Lower leg skin (tissue), 3 donors: ENCODE measurements at regions not wholly inside any gene's neighbourhood (a gene's known extent, or its start where the extent isn't known, plus 50 kb on each side); places are given as distances from the start of the nearest gene placed in this dataset.

Source experiments
- POLR2A ChIP-seq, 2 donors: fragments of 450-650 bp; IDR thresholded peaks; one replicate each; pipeline ENCODE4 v1.6.1; 2016 to 2017; ENCODE audit warnings: antibody characterized with exemption in 2 of 2, mild to moderate bottlenecking in 1 of 2, moderate library complexity in 1 of 2
- TF ChIP-seq, protein P1 (sequence below), 3 donors: fragments of 450-650 bp; IDR thresholded peaks; one replicate each; pipeline ENCODE4 v1.5.1; 2016; ENCODE audit warnings: antibody characterized with exemption in 3 of 3, mild to moderate bottlenecking in 3 of 3, moderate library complexity in 2 of 3

DNA sequence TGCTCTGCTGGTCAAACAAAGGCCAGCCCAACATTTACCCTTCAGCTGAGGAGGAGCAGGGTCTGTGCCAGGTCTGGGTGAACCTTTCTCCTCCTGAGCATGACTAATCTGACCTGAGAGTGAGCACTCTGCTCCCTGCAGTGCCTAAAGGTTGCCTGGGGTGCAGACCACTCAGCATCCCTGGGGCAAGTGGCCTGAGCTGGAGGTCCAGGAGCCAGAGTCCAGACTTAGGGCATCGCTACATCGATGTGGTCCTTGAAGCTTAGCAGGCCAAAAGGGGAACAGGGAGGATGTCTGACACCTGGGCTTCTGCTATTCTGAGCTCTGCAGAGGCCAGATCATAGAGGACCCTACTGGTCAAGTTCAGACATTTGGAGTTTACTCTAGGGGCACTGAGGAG lies 119.1 kb downstream of the FAM43A start:
- TF ChIP-seq, protein P1, sequence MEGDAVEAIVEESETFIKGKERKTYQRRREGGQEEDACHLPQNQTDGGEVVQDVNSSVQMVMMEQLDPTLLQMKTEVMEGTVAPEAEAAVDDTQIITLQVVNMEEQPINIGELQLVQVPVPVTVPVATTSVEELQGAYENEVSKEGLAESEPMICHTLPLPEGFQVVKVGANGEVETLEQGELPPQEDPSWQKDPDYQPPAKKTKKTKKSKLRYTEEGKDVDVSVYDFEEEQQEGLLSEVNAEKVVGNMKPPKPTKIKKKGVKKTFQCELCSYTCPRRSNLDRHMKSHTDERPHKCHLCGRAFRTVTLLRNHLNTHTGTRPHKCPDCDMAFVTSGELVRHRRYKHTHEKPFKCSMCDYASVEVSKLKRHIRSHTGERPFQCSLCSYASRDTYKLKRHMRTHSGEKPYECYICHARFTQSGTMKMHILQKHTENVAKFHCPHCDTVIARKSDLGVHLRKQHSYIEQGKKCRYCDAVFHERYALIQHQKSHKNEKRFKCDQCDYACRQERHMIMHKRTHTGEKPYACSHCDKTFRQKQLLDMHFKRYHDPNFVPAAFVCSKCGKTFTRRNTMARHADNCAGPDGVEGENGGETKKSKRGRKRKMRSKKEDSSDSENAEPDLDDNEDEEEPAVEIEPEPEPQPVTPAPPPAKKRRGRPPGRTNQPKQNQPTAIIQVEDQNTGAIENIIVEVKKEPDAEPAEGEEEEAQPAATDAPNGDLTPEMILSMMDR (IDR thresholded peaks at IDR 0.05): no peak
- no peak for TF ChIP-seq POLR2A (IDR thresholded peaks at IDR 0.05)
